GM12873 (cell line): ENCODE measurements at regions not wholly inside any gene's neighbourhood (a gene's known extent, or its start where the extent isn't known, plus 50 kb on each side); places are given as distances from the start of the nearest gene placed in this dataset.

Experiments used
- CTCF ChIP-seq: IDR thresholded peaks from 2 replicates; pipeline ENCODE4 v1.5.1; 2012; ENCODE audit warnings: low read depth, mild to moderate bottlenecking, moderate library complexity, low read length, control low read depth; ENCODE audit not compliant: insufficient read depth; ENCODE audit errors: missing control alignments

DNA sequence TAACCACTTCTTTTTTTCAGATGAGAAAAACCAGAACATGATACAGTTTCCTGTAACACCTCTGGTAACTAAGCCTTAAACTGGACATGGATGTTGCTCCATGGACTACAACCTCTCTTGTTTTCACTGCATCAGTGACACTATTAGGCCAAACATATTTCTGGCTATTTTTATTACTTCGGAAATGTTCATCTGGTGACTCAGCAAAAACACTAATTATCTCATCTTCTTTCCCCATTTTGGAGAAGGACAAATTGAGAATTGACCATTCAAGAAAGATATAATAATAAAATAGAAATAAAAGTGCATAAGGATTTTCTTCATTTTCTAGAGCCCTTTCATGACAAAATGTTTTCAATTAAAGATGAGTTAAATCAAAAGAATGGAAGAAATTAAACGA is 361.9 kb upstream of the TECRL start:
- no peak for TF ChIP-seq CTCF

GRCh38 chr4:64767547-64767946 is 358.3 kb upstream of the TECRL start:
- TF ChIP-seq CTCF: no peak

DNA sequence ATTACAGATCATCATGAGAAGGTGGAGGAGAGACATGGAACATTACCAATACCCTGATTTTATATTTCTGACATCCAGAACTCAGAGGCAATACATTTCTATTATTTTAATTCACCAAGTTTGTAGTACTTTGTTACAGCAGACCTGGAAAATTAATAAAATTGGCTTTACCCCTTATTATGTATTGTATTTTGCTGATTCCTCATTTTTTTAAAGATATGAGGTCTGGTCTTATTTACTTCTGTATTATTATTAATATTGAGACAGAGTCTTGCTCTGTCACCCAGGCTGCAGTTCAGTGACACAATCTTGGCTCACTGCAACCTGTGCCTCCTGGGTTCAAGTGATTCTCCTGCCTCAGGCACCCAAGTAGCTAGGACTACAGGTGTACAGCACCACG is 357.3 kb upstream of the TECRL start:
- no peak for TF ChIP-seq CTCF

DNA sequence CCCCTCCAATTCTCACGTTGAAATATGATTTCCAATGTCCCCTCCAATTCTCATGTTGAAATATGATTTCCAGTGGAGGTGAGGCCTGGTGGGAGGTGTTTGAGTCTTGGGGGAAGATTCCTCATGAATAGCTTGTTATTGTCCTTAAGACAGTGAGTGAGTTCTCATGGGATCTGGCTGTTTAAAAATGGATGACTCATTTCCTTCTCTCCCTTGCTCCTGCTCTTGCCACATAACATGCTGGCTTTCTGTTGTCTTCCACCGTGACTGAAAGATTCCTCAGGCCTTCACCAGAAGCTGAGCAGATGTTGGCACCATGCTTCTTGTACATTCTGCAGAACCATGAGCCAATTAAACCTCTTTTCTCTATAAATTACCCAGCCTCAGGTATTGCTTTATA is 346.8 kb upstream of the TECRL start:
- TF ChIP-seq CTCF: no peak

- TF ChIP-seq CTCF: no peak
Measured at GRCh38 chr4:64747919-64748715, 338.9 kb upstream of the TECRL start.

DNA sequence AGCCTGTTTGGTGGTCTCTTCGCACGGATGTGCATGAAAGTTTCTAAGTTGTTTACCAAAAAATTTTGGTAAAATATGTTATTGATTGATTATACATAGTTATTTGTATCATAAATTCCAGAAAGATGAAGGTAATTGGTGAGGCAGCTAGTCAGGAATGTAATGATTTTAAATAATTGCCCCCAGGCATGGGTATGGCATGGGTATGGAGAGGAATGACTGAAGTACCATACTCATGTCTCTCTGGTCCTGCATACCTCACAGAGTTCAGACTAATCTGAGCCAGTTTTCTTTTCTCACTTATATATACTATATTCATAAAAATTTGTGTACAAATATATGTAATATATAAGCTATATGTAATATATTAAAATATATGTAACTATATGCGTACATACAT is 329.0 kb upstream of the TECRL start:
- no peak for TF ChIP-seq CTCF

DNA sequence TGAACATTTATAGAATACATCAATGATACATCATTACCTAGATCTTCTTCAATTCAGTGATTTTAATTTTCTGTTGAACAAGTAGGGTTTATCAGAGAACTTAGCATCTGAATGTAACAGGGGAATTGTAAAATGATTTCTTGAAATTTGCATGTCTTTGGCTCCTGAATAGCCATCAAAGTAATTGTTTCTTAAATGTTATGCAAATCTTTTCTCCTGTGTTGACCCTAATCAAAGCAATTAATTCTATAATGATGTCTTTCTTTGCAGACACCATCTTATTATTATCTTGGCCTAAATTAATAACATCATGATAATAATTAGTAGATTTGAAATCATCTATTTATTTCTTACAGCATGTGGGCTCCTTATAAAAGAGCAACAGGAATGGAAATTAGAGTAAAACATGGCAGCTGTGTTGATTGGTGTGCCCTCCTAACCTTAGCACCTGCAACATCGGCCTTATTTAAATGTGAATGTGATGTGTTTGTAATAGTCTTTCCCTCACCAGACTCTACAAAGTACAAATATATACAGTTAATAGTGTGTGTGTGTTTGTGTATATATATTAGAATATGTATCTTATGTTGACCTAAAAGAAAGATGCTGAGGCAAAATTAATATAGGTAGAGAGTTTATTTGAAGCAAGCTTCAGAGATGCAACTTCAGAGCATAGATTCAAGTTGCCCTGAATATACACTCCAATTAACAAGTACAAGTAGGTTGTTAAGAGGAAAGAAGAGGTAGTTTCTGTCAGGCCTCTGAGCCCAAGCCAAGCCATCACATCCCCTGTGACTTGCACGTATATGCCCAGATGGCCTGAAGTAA is 328.0 kb upstream of the TECRL start:
- TF ChIP-seq CTCF: no peak
